Activated CD8-positive, alpha-beta T cell treated with anti-CD3 and anti-CD28 coated beads for 36 hours (primary cell): ENCODE measurements at regions not wholly inside any gene's neighbourhood (a gene's known extent, or its start where the extent isn't known, plus 50 kb on each side); places are given as distances from the start of the nearest gene placed in this dataset.

Experiments used
- ATAC-seq: fragments of 200-7000 bp; cut with Tn5 transposase; one replicate; pipeline ENCODE4 v1.10.0; 2021; ENCODE audit warnings: mild to moderate bottlenecking, moderate library complexity
- CTCF ChIA-PET: fragments of 350-600 bp; sonication (Branson Sonifier 250); formaldehyde crosslinking; loops from one replicate; lab custom pipeline; 2021; ENCODE audit warnings: antibody characterized with exemption; lab: Charles Lee
- POLR2A ChIA-PET: fragments of 350-600 bp; sonication (Branson Sonifier 250); formaldehyde crosslinking; loops from one replicate; lab custom pipeline; 2021; ENCODE audit warnings: antibody characterized with exemption; lab: Charles Lee
- DNase-seq: peaks from one replicate; pipeline ENCODE4 v3.0.0-alpha.2; 2020
- H3K27ac Mint-ChIP-seq: one replicate; pipeline ENCODE4 v1.8.0; 2021; ENCODE audit warnings: mild to moderate bottlenecking, mixed read lengths
- H3K27me3 Mint-ChIP-seq: one replicate; pipeline ENCODE4 v1.8.0; 2021; ENCODE audit warnings: mixed read lengths
- H3K36me3 Mint-ChIP-seq: one replicate; pipeline ENCODE4 v1.8.0; 2021; ENCODE audit warnings: low read depth, mixed read lengths
- H3K4me1 Mint-ChIP-seq: one replicate; pipeline ENCODE4 v1.8.0; 2021; ENCODE audit warnings: low read depth, mixed read lengths
- H3K4me3 Mint-ChIP-seq: one replicate; pipeline ENCODE4 v1.8.0; 2021; ENCODE audit warnings: mild to moderate bottlenecking, moderate library complexity, mixed read lengths
- H3K9me3 Mint-ChIP-seq: one replicate; pipeline ENCODE4 v1.8.0; 2021; ENCODE audit warnings: mixed read lengths
- CTCF ChIP-seq: fragments of 200-600 bp; IDR thresholded peaks from one replicate; pipeline ENCODE4 v1.8.0; 2022; ENCODE audit warnings: antibody characterized with exemption, mild to moderate bottlenecking
- intact Hi-C: fragments of 100-400 bp; cut with micrococcal nuclease; formaldehyde crosslinking; loops from one replicate; pipeline ENCODE4 v1.10.0; 2022

GRCh38 chr4:14952352-14952751, 49.9 kb upstream of the CPEB2 start:
- ATAC-seq (no peak), DNase-seq (no peak)
- intact Hi-C loops: no loop called here
- no peak for TF ChIP-seq CTCF
- POLR2A ChIA-PET: no interaction called here
- Mint-ChIP-seq H3K4me1 (no peaks in the 10 kb centered on the region), H3K36me3 (no peaks in the 10 kb centered on the region), H3K27me3 (peaks cover 19% of the 10 kb centered on the region), H3K27ac (no peak overlapping the region), H3K9me3 (no peaks in the 10 kb centered on the region), H3K4me3 (no peak overlapping the region)
- CTCF ChIA-PET: no interaction called here
